Neural progenitor cell (in vitro differentiated cells): ENCODE measurements at regions not wholly inside any gene's neighbourhood (a gene's known extent, or its start where the extent isn't known, plus 50 kb on each side); places are given as distances from the start of the nearest gene placed in this dataset.

Experiments
- DNase-seq: peaks from one replicate; pipeline ENCODE4 v3.0.0-alpha.2; 2016; ENCODE audit warnings: low spot score
- H2AFZ ChIP-seq: fragments of 200-600 bp; sonication (generic); replicated peaks from 2 replicates; pipeline ENCODE4 v1.6.1; 2016; ENCODE audit warnings: antibody characterized with exemption
- H3F3A ChIP-seq: fragments of 200-600 bp; sonication (generic); 2 replicates; pipeline ENCODE4 v1.6.1; 2016; ENCODE audit warnings: antibody characterized with exemption, low read depth
- H3K27ac ChIP-seq: fragments of 200-600 bp; sonication (generic); 2 replicates; pipeline ENCODE4 v1.5.1; 2016; ENCODE audit warnings: mild to moderate bottlenecking
- H3K27me3 ChIP-seq: fragments of 200-600 bp; sonication (generic); 2 replicates; pipeline ENCODE4 v1.6.1; 2016; ENCODE audit warnings: mild to moderate bottlenecking, moderate library complexity
- H3K36me3 ChIP-seq: fragments of 200-600 bp; sonication (generic); 2 replicates; pipeline ENCODE4 v1.5.1; 2016
- H3K4me1 ChIP-seq: fragments of 200-600 bp; sonication (generic); 2 replicates; pipeline ENCODE4 v1.6.1; 2016; ENCODE audit warnings: mixed run types
- H3K4me2 ChIP-seq: fragments of 200-600 bp; sonication (generic); 2 replicates; pipeline ENCODE4 v1.6.1; 2016
- H3K4me3 ChIP-seq: fragments of 200-600 bp; sonication (generic); 2 replicates; pipeline ENCODE4 v1.5.1; 2016
- H3K79me2 ChIP-seq: fragments of 200-600 bp; sonication (generic); 2 replicates; pipeline ENCODE4 v1.6.1; 2016; ENCODE audit warnings: low read depth
- H3K9ac ChIP-seq: fragments of 200-600 bp; sonication (generic); 2 replicates; pipeline ENCODE4 v1.6.1; 2016
- H3K9me3 ChIP-seq: fragments of 200-600 bp; sonication (generic); 2 replicates; pipeline ENCODE4 v1.5.1; 2016; ENCODE audit warnings: low read depth
- H4K20me1 ChIP-seq: fragments of 200-600 bp; sonication (generic); 2 replicates; pipeline ENCODE4 v1.6.1; 2016; ENCODE audit warnings: low read depth
- H3K27ac Mint-ChIP-seq: 3 replicates; pipeline ENCODE4 v1.8.0; 2021; ENCODE audit warnings: mixed read lengths
- H3K27me3 Mint-ChIP-seq: 2 replicates; pipeline ENCODE4 v1.8.0; 2022; ENCODE audit warnings: low read depth, mild to moderate bottlenecking, inconsistent platforms, moderate library complexity, mixed read lengths; ENCODE audit not compliant: insufficient read depth
- H3K36me3 Mint-ChIP-seq: 3 replicates; pipeline ENCODE4 v1.8.0; 2021; ENCODE audit warnings: mixed read lengths
- H3K4me1 Mint-ChIP-seq: 3 replicates; pipeline ENCODE4 v1.8.0; 2021; ENCODE audit warnings: mixed read lengths
- H3K4me3 Mint-ChIP-seq: 3 replicates; pipeline ENCODE4 v1.8.0; 2021; ENCODE audit warnings: mild to moderate bottlenecking, moderate library complexity, mixed read lengths
- H3K9me3 Mint-ChIP-seq: 3 replicates; pipeline ENCODE4 v1.8.0; 2020; ENCODE audit warnings: mixed read lengths
- CTCF ChIP-seq: fragments of 200-600 bp; sonication (generic); IDR thresholded peaks from 2 replicates; pipeline ENCODE4 v1.5.1; 2017; ENCODE audit warnings: antibody characterized with exemption, mild to moderate bottlenecking
- EZH2 ChIP-seq: fragments of 200-600 bp; sonication (generic); IDR thresholded peaks from 2 replicates; pipeline ENCODE4 v1.6.1; 2017; ENCODE audit warnings: antibody characterized with exemption, mild to moderate bottlenecking, moderate library complexity
- EZH2phosphoT487 ChIP-seq: fragments of 200-600 bp; sonication (generic); IDR thresholded peaks from 2 replicates; pipeline ENCODE4 v1.6.1; 2017; ENCODE audit warnings: antibody characterized with exemption

GRCh38 chr6:6436366-6436765, 115.9 kb upstream of the F13A1 start:
- no peaks in the 10 kb centered on the region for H3K36me3 ChIP-seq
- no peak overlapping the region for H3K4me2 ChIP-seq
- H3K9ac ChIP-seq = no peak overlapping the region
- H4K20me1 ChIP-seq = no peaks in the 10 kb centered on the region
- Mint-ChIP-seq H3K9me3 (no peaks in the 10 kb centered on the region), H3K36me3 (no peaks in the 10 kb centered on the region), H3K27me3 (peaks cover 2% of the 10 kb centered on the region), H3K27ac (no peak overlapping the region), H3K4me3 (no peak overlapping the region), H3K4me1 (no peaks in the 10 kb centered on the region)
- no peaks in the 10 kb centered on the region for H3F3A ChIP-seq
- H3K4me3 ChIP-seq = no peak overlapping the region
- no peak for DNase-seq
- H3K27ac ChIP-seq = no peak overlapping the region
- no peak for TF ChIP-seq EZH2phosphoT487
- no peak for TF ChIP-seq EZH2
- no peak for TF ChIP-seq CTCF
- H3K9me3 ChIP-seq = no peaks in the 10 kb centered on the region
- peaks cover 6% of the 10 kb centered on the region for H3K27me3 ChIP-seq
- no peaks in the 10 kb centered on the region for H3K79me2 ChIP-seq
- no peaks in the 10 kb centered on the region for H3K4me1 ChIP-seq
- H2AFZ ChIP-seq = no peak overlapping the region

GRCh38 chr6:6436946-6437345, 116.5 kb upstream of the F13A1 start:
- TF ChIP-seq EZH2phosphoT487 (no peak), CTCF (no peak), EZH2 (no peak)
- Histone ChIP-seq H3K4me1 (no peaks in the 10 kb centered on the region), H3K79me2 (no peaks in the 10 kb centered on the region), H3K4me3 (no peak overlapping the region), H3K4me2 (no peak overlapping the region), H4K20me1 (no peaks in the 10 kb centered on the region), H3K27ac (no peak overlapping the region), H3K36me3 (no peaks in the 10 kb centered on the region), H3K9ac (no peak overlapping the region), H2AFZ (no peak overlapping the region), H3K27me3 (peaks cover 6% of the 10 kb centered on the region), H3K9me3 (no peaks in the 10 kb centered on the region), H3F3A (no peaks in the 10 kb centered on the region)
- DNase-seq = no peak
- Mint-ChIP-seq H3K4me1 (no peaks in the 10 kb centered on the region), H3K4me3 (no peak overlapping the region), H3K9me3 (peaks cover under 1% of the 10 kb centered on the region), H3K27me3 (peaks cover 2% of the 10 kb centered on the region), H3K36me3 (no peaks in the 10 kb centered on the region), H3K27ac (no peak overlapping the region)

- no peak overlapping the region for H3K4me2 ChIP-seq
- H3F3A ChIP-seq = no peaks in the 10 kb centered on the region
- H3K9ac ChIP-seq = no peak overlapping the region
- H3K4me3 ChIP-seq = no peak overlapping the region
- H3K27me3 Mint-ChIP-seq = peaks cover 2% of the 10 kb centered on the region
- H3K79me2 ChIP-seq = no peaks in the 10 kb centered on the region
- H3K27ac ChIP-seq = no peak overlapping the region
- H4K20me1 ChIP-seq = no peaks in the 10 kb centered on the region
- no peak overlapping the region for H3K27ac Mint-ChIP-seq
- TF ChIP-seq EZH2phosphoT487 (no peak), EZH2 (no peak), CTCF (no peak)
- no peaks in the 10 kb centered on the region for H3K4me1 ChIP-seq
- H2AFZ ChIP-seq = no peak overlapping the region
- H3K4me3 Mint-ChIP-seq = no peak overlapping the region
- H3K27me3 ChIP-seq = peaks cover under 1% of the 10 kb centered on the region
- no peak for DNase-seq
- no peaks in the 10 kb centered on the region for H3K9me3 ChIP-seq
- peaks cover 2% of the 10 kb centered on the region for H3K9me3 Mint-ChIP-seq
- no peaks in the 10 kb centered on the region for H3K36me3 Mint-ChIP-seq
- H3K4me1 Mint-ChIP-seq = no peaks in the 10 kb centered on the region
- no peaks in the 10 kb centered on the region for H3K36me3 ChIP-seq
Observed at GRCh38 chr6:6438286-6438685, 117.8 kb upstream of the F13A1 start.

- no peak overlapping the region for H3K4me2 ChIP-seq
- H2AFZ ChIP-seq = peak overlapping the region; percentile 17
- no peaks in the 10 kb centered on the region for H3K36me3 ChIP-seq
- H3K4me3 ChIP-seq = no peak overlapping the region
- H3K4me1 Mint-ChIP-seq = no peaks in the 10 kb centered on the region
- H3K79me2 ChIP-seq = no peaks in the 10 kb centered on the region
- no peak overlapping the region for H3K27ac Mint-ChIP-seq
- H3K36me3 Mint-ChIP-seq = no peaks in the 10 kb centered on the region
- peaks cover 2% of the 10 kb centered on the region for H3K9me3 Mint-ChIP-seq
- no peaks in the 10 kb centered on the region for H3K4me1 ChIP-seq
- no peak overlapping the region for H3K27ac ChIP-seq
- no peaks in the 10 kb centered on the region for H4K20me1 ChIP-seq
- H3K9ac ChIP-seq = no peak overlapping the region
- no peak for TF ChIP-seq EZH2
- TF ChIP-seq CTCF = no peak
- no peak for TF ChIP-seq EZH2phosphoT487
- H3K4me3 Mint-ChIP-seq = no peak overlapping the region
- no peak for DNase-seq
- no peaks in the 10 kb centered on the region for H3K27me3 ChIP-seq
- H3F3A ChIP-seq = no peaks in the 10 kb centered on the region
- H3K27me3 Mint-ChIP-seq = peaks cover 2% of the 10 kb centered on the region
- no peaks in the 10 kb centered on the region for H3K9me3 ChIP-seq
Observed at GRCh38 chr6:6439778-6440177, 119.3 kb upstream of the F13A1 start.
